ENCODE measurements at regions not wholly inside any gene's neighbourhood (a gene's known extent, or its start where the extent isn't known, plus 50 kb on each side); places are given as distances from the start of the nearest gene placed in this dataset.

DNA sequence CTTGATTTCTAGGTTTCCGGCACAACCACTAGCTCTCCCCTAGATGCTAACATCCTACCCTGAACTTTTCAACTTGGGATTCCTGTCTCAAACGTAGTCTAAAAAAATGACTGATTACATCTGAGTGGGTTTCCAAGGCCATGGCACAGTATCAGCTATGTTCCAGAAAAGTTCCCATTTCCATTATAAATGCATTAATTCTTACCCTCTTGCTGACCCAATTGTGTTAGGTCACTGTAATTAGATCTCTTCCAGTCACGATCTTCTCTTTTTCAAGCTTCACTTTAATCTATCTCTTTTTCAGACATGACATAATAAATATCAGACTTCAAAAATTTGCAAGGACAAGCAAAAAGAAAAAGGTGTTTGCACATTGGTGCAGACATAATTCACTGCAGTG is 50.6 kb upstream of the PDE5A start:
- TF ChIP-seq SALL2 (tag by site-specific recombination; IDR thresholded peaks at IDR 0.05; ENCODE audit: borderline replicate concordance), result no peak
- TF ChIP-seq, protein P1, sequence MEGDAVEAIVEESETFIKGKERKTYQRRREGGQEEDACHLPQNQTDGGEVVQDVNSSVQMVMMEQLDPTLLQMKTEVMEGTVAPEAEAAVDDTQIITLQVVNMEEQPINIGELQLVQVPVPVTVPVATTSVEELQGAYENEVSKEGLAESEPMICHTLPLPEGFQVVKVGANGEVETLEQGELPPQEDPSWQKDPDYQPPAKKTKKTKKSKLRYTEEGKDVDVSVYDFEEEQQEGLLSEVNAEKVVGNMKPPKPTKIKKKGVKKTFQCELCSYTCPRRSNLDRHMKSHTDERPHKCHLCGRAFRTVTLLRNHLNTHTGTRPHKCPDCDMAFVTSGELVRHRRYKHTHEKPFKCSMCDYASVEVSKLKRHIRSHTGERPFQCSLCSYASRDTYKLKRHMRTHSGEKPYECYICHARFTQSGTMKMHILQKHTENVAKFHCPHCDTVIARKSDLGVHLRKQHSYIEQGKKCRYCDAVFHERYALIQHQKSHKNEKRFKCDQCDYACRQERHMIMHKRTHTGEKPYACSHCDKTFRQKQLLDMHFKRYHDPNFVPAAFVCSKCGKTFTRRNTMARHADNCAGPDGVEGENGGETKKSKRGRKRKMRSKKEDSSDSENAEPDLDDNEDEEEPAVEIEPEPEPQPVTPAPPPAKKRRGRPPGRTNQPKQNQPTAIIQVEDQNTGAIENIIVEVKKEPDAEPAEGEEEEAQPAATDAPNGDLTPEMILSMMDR (tag by site-specific recombination; IDR thresholded peaks at IDR 0.05), result no peak
- TF ChIP-seq ZBTB21 (tag by site-specific recombination; IDR thresholded peaks at IDR 0.05), result no peak

Data from HEK293 (cell line).